GM23338 (cell line): ENCODE measurements at regions not wholly inside any gene's neighbourhood (a gene's known extent, or its start where the extent isn't known, plus 50 kb on each side); places are given as distances from the start of the nearest gene placed in this dataset.

Experiments used
- CREB1 ChIP-seq: fragments of 250-450 bp; sonication (Bioruptor Pico); IDR thresholded peaks from 2 replicates; pipeline ENCODE4 v1.5.0; 2020; ENCODE audit warnings: low read depth, mild to moderate bottlenecking, moderate library complexity
- POLR2AphosphoS5 ChIP-seq: IDR thresholded peaks from 2 replicates; pipeline ENCODE4 v1.6.1; 2016; ENCODE audit warnings: antibody characterized with exemption, low read depth

- no peak for TF ChIP-seq POLR2AphosphoS5
- no peak for TF ChIP-seq CREB1 (CRISPR knock-in tag)
Measured at GRCh38 chr21:26759731-26760130, 85.5 kb downstream of the ADAMTS1 start.
